ENCODE measurements at regions not wholly inside any gene's neighbourhood (a gene's known extent, or its start where the extent isn't known, plus 50 kb on each side); places are given as distances from the start of the nearest gene placed in this dataset.

GRCh38 chr16:51951668-51952298 is 595.2 kb downstream of the TOX3 start:
- no peak for DNase-seq

DNA sequence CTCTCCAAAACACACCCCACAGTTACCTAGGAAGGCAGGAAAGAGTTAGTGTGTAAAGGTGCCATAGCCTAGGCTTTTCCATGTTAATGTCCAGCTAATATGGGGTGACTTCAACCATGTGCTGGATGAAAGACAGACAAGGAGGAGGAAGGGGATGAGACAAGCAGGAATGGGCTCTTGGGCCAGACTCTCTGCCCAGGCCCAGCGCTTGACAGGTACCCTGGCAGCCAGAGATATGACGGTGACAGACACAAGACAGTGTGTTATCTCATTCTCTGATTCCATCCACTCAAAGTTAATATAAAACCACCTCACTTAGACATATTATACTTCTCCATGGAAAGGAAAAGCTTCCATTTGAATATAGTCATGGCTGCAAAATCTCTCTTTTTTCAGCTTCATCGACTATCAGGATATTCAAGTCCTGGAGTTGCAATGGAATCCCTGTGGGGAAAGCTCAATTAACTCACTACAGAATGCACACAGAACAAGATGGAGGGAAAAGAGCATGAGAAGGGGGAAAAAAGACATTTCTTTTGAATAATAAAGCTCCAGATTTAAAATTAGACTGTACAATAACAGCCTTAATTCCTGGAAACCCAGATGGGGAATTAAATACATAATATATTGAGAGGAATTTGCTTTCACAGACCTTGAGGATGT is 596.7 kb downstream of the TOX3 start:
- DNase-seq = no peak

- DNase-seq = no peak
These were observed 597.7 kb downstream of the TOX3 start for GRCh38 chr16:51949282-51949681.

- no peak for DNase-seq
These were observed 605.5 kb downstream of the TOX3 start for GRCh38 chr16:51941412-51941811.

DNA sequence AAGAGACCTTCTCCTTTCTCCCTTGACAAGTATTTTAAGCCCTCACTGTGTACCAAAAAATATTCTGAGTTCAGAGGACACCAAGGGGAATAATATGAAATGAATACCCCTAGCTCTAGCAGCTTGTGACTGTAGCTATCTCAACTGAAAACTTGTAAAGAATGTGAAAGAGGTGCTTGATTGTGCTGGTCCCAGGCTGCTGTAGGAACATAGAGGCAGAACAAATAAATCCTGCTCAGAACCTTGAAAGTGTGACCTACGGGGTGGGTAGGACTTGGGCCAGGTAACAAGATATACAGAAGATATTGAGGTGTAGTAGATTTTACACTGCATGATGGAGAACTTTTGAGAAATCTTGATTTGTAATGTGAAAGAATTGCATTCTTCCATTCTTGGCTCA is 606.8 kb downstream of the TOX3 start:
- DNase-seq = no peak

GRCh38 chr16:51939378-51939871 is 607.5 kb downstream of the TOX3 start:
- no peak for DNase-seq

- no peak for DNase-seq
These were observed 608.1 kb downstream of the TOX3 start for GRCh38 chr16:51938861-51939260.

GRCh38 chr16:51937771-51938170 is 609.2 kb downstream of the TOX3 start:
- DNase-seq = no peak

DNA sequence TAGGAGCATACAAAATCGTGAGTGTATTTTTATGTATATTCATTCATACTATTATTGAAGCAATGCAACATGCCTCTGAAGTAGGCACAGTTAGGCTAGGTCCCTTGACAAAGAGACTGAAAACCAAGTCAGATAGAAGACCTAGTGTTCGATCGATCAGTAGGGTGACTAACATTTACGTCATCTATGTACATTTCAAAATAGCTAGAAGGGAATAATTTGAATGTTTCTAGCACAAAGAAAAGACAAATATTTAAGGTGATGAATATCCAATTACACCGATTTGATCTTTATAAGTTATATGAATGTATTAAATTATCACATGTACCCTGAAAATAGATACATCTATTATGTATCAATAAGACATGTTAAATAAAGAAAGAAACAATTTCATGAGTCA is 610.1 kb downstream of the TOX3 start:
- DNase-seq = no peak

DNA sequence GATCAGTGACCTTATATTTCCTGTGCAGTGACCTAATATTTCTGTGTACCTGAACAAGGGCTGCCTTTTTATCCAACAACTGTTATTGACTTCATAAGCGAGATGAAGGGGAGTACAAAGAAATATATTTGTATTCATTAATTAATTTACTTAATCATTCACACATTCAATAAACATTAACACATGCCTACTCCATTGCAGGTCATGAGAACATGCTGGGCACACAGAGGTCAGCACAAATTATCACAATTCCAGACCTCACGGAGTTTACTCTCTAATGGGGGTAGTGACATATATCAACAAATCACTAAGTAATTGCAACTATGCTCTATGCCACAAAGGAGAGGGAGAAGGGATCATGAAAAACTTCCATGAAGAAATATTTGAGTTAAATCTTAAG is 614.6 kb downstream of the TOX3 start:
- no peak for DNase-seq

GRCh38 chr16:51931653-51932052 is 615.3 kb downstream of the TOX3 start:
- no peak for DNase-seq

GRCh38 chr16:51924744-51925143 is 622.2 kb downstream of the TOX3 start:
- DNase-seq = no peak

DNA sequence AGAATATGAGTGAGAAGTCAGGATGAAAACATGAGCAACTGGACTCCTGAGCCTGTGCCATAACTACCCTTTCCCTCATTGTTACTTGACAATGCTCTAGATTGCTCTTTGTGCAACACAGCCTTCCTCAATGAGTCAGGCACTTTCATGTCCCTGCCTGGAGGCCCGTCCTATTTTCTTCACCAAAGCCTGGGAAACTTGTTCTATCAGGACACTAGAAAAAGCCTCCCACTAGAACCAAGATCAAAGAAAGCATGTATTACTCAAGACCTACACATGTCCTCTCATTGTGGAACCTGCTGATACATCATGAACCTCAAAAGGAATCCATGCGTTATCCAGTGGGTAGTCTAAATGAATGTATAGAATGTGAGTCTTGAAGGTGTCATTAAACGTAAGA is 624.5 kb downstream of the TOX3 start:
- DNase-seq = no peak

- DNase-seq = no peak
These were observed 627.2 kb downstream of the TOX3 start for GRCh38 chr16:51919736-51920135.

DNA sequence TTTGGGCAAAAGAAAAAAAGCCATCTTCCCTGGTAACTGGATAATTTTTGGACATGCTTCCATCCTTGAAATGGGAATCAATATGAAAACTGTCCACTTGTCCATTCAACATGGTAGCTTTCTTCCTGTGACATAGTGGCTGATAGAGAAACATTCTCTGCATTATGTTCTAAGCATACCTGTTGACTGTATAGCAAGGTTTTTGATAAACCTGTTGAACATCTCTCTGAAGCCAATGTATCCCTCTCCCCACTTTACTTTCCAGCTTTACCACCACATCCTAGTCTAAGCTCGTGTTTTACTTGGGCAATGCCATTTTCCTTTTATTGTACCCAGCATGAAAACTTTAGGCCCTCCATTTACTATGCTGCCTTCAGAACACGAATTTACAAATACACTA is 630.1 kb downstream of the TOX3 start:
- no peak for DNase-seq

DNA sequence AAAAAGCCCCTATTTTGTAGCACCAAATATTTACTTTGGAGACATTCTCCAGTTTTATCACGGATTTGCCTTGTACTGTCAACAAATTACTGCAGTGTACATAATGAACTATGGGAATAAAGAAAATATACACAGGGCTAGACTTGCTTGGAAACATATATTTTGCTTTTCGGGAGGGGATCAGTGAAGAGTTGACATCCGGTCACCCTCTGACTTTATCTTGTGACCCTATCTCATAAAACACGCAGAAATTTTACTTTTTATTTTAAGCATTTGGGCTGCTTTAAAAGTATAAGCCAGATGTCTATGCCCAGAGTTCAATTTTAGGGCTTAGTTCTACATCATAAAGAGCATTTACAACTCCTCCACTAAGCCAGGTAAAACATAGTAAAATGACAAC is 630.7 kb downstream of the TOX3 start:
- no peak for DNase-seq

DNA sequence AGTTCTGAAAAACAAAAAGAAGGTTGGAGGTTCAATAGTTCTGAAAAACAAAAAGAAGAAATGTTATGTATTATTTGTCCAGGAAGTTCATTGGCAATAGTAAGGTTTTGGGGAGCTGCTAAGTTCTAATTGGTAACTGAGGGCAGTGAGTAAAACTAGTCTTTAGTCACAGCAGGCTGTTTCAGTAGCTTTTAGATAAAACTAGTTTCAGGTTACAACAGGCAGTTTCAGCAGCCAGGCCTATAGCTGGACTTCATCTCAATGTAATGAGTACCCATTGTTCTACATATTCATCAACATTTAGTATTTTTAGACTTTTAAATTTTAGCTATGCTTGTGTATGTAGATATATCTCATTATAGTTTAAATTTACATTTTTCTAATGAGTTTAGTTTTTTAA is 639.3 kb downstream of the TOX3 start:
- DNase-seq = no peak

DNA sequence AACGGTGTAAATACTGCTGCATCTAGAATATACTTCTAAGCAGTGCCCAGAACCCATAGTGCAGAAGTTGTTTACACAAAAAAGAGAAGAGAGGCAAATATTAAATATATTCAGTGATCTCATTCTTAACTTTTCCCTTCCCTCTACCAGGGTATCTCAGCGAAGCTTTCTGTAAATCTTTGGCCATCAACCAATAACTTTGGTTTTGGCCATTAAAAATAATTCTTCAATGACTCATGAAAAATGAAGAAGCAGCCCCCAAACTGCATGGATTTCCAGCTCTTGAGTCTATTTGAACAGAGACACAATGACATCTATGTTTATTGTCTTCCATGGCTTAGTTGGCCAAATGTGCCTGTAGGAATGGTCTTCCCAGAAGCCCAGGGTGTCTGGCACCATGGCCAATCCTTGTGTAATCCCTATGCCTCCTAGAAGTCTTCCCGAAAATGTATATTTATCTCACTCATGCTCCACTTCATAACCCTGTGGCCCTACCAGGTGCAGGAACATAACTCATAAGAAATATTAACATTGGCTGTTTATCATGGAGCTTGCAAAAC is 646.6 kb downstream of the TOX3 start:
- no peak for DNase-seq

GRCh38 chr16:51898872-51899271 is 648.1 kb downstream of the TOX3 start:
- DNase-seq = no peak

GRCh38 chr16:51896013-51896412 is 650.9 kb downstream of the TOX3 start:
- DNase-seq = no peak

DNA sequence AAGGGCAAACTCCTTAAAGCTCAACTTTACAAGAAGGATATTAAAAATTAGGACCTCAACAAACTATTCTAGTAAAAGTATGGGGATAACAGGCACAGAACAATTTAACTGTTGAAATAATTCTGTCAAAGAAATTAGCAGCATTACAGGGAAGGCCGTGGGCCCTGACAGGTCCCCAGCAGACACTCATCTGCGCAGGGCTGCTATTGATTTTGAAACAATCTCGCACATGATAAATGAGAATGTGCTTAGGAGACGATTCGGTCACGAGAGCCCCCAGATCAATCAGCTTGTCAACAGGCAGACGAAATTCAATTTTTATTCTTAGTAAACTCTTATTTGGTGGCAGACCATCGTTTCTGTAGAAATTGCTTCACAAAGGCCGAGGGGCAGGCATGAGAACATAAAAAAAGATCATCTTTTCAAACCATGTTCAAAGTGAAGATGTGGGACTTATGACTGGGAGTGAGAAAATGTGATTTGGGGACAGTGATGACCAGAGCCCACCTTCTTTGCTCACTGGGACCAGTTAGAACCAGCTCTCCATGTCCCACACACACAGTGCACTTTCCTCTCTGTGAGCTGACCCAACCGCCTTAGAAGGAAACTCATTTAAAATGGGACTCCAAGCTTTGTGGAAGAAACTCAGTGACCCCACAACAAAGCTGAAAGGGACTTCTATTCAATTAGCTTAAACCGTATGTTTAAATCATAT is 654.5 kb downstream of the TOX3 start:
- DNase-seq = no peak

GRCh38 chr16:51888534-51888933 is 658.4 kb downstream of the TOX3 start:
- no peak for DNase-seq

- DNase-seq = no peak
These were observed 658.9 kb downstream of the TOX3 start for GRCh38 chr16:51888016-51888415.

GRCh38 chr16:51886456-51886855 is 660.5 kb downstream of the TOX3 start:
- DNase-seq = no peak
